PC-9 (cell line): ENCODE measurements at regions not wholly inside any gene's neighbourhood (a gene's known extent, or its start where the extent isn't known, plus 50 kb on each side); places are given as distances from the start of the nearest gene placed in this dataset.

ENCODE experiments used
- BruUV-seq: library from RNA; stranded (reverse); fragments of 400-500 nt; replicated peaks from 2 replicates; lab custom pipeline; 2021; lab: Mats Ljungman, UMichigan
- CTCF ChIA-PET: fragments of 300-600 bp; sonication (Branson Sonifier 250); formaldehyde crosslinking; loops from one replicate; lab custom pipeline; 2022; ENCODE audit warnings: antibody characterized with exemption; lab: Charles Lee
- POLR2A ChIA-PET: fragments of 300-600 bp; sonication (Branson Sonifier 250); formaldehyde crosslinking; loops from one replicate; lab custom pipeline; 2022; ENCODE audit warnings: antibody characterized with exemption; ENCODE audit not compliant: unreplicated experiment; lab: Charles Lee
- DNase-seq, 2 experiments: peaks; one replicate each; pipeline versions ENCODE4 v3.0.0 to v3.0.0-alpha.2; 2015 to 2022; ENCODE audit warnings: mixed read lengths in 1 of 2
- H2AFZ ChIP-seq: fragments of 200-600 bp; sonication (generic); 2 replicates; pipeline ENCODE4 v1.8.1; 2017; ENCODE audit warnings: antibody characterized with exemption
- H3F3A ChIP-seq: fragments of 200-600 bp; sonication (generic); 2 replicates; pipeline ENCODE4 v1.8.1; 2017; ENCODE audit warnings: antibody characterized with exemption, mild to moderate bottlenecking, low read depth; ENCODE audit not compliant: insufficient read depth
- H3K27ac ChIP-seq: fragments of 200-600 bp; sonication (generic); 2 replicates; pipeline ENCODE4 v1.6.1; 2016; ENCODE audit warnings: mixed run types
- H3K27me3 ChIP-seq: fragments of 200-600 bp; sonication (generic); 2 replicates; pipeline ENCODE4 v1.6.1; 2016; ENCODE audit warnings: low read depth, mixed run types; ENCODE audit not compliant: insufficient read depth
- H3K36me3 ChIP-seq: fragments of 200-600 bp; sonication (generic); 2 replicates; pipeline ENCODE4 v1.6.1; 2016; ENCODE audit warnings: low read depth, mixed run types
- H3K4me1 ChIP-seq: fragments of 200-600 bp; sonication (generic); replicated peaks from 2 replicates; pipeline ENCODE4 v1.6.1; 2016; ENCODE audit warnings: mixed run types; ENCODE audit not compliant: insufficient read depth
- H3K4me2 ChIP-seq: fragments of 200-600 bp; sonication (generic); 2 replicates; pipeline ENCODE4 v1.6.1; 2017; ENCODE audit warnings: mixed run types
- H3K4me3 ChIP-seq: fragments of 200-600 bp; sonication (generic); 2 replicates; pipeline ENCODE4 v1.6.1; 2016; ENCODE audit warnings: mixed run types
- H3K79me2 ChIP-seq: fragments of 200-600 bp; sonication (generic); 2 replicates; pipeline ENCODE4 v1.6.1; 2017; ENCODE audit warnings: low read depth, mixed run types
- H3K9me2 ChIP-seq: fragments of 200-600 bp; sonication (generic); 2 replicates; pipeline ENCODE4 v1.8.1; 2017; ENCODE audit warnings: mild to moderate bottlenecking; ENCODE audit not compliant: insufficient read depth
- H3K9me3 ChIP-seq: fragments of 200-600 bp; sonication (generic); 2 replicates; pipeline ENCODE4 v1.8.1; 2016; ENCODE audit warnings: low read depth; ENCODE audit not compliant: insufficient read depth
- H4K20me1 ChIP-seq: fragments of 200-600 bp; sonication (generic); 2 replicates; pipeline ENCODE4 v1.8.1; 2017; ENCODE audit not compliant: insufficient read depth
- CTCF ChIP-seq: fragments of 200-600 bp; sonication (generic); conservative IDR thresholded peaks from 2 replicates; pipeline ENCODE4 v1.6.1; 2017; ENCODE audit warnings: mixed run types, antibody characterized with exemption, mild to moderate bottlenecking, moderate library complexity
- EZH2 ChIP-seq: fragments of 200-600 bp; sonication (generic); IDR thresholded peaks from 2 replicates; pipeline ENCODE4 v1.8.0; 2017; ENCODE audit warnings: antibody characterized with exemption, low read depth
- intact Hi-C: fragments of 100-400 bp; cut with micrococcal nuclease; formaldehyde crosslinking; loops from one replicate; pipeline ENCODE4 v1.10.0; 2022; ENCODE audit not compliant: unreplicated experiment

GRCh38 chr7:21089653-21090052, 303.0 kb upstream of the SP8 start:
- no peaks in the 10 kb centered on the region for H3K27me3 ChIP-seq
- DNase-seq, result no peak
- H2AFZ ChIP-seq, result no peak overlapping the region
- no peaks in the 10 kb centered on the region for H4K20me1 ChIP-seq
- no peaks in the 10 kb centered on the region for H3K36me3 ChIP-seq
- H3K4me3 ChIP-seq, result no peak overlapping the region
- no peaks in the 10 kb centered on the region for H3K79me2 ChIP-seq
- no peak overlapping the region for H3K4me2 ChIP-seq
- intact Hi-C loops, result no loop called here
- TF ChIP-seq EZH2 (no peak), CTCF (no peak)
- peaks cover 22% of the 10 kb centered on the region for H3K4me1 ChIP-seq
- H3K9me3 ChIP-seq, result peaks cover 15% of the 10 kb centered on the region; the same call in 1 of the 2 replicates
- CTCF ChIA-PET, result no interaction called here
- peaks cover 13% of the 10 kb centered on the region for H3F3A ChIP-seq
- POLR2A ChIA-PET, result no interaction called here
- BruUV-seq, result no TSS peak
- H3K27ac ChIP-seq, result no peak overlapping the region
- H3K9me2 ChIP-seq, result no peaks in the 10 kb centered on the region

GRCh38 chr7:21092766-21093702, 306.3 kb upstream of the SP8 start:
- BruUV-seq, result no TSS peak
- no peaks in the 10 kb centered on the region for H3K36me3 ChIP-seq
- no peak overlapping the region for H3K4me3 ChIP-seq
- ChIA-PET POLR2A (no interaction called here), CTCF (no interaction called here)
- H3K9me2 ChIP-seq, result 0 out of 2 replicates have a peak, but pooled peaks cover 3% of the 10 kb centered on the region
- H3K27me3 ChIP-seq, result no peaks in the 10 kb centered on the region
- no peak for DNase-seq
- no peaks in the 10 kb centered on the region for H3K4me1 ChIP-seq
- H2AFZ ChIP-seq, result no peak overlapping the region
- H3K27ac ChIP-seq, result no peak overlapping the region
- no peak overlapping the region for H3K4me2 ChIP-seq
- no peaks in the 10 kb centered on the region for H4K20me1 ChIP-seq
- H3K79me2 ChIP-seq, result no peaks in the 10 kb centered on the region
- peaks cover 7% of the 10 kb centered on the region; the same call in 1 of the 2 replicates for H3K9me3 ChIP-seq
- no peaks in the 10 kb centered on the region for H3F3A ChIP-seq
- intact Hi-C loops, result no loop called here
- TF ChIP-seq CTCF (no peak), EZH2 (no peak)

GRCh38 chr7:21094589-21094988, 307.9 kb upstream of the SP8 start:
- H3K4me3 ChIP-seq, result no peak overlapping the region
- CTCF ChIA-PET, result no interaction called here
- no TSS peak for BruUV-seq
- no peaks in the 10 kb centered on the region for H3F3A ChIP-seq
- H2AFZ ChIP-seq, result no peak overlapping the region
- no peak for TF ChIP-seq EZH2
- TF ChIP-seq CTCF, result no peak
- intact Hi-C loops, result no loop called here
- no peaks in the 10 kb centered on the region for H3K36me3 ChIP-seq
- no peak overlapping the region for H3K4me2 ChIP-seq
- H3K9me3 ChIP-seq, result no peaks in the 10 kb centered on the region
- H3K9me2 ChIP-seq, result peaks cover 7% of the 10 kb centered on the region; the same call in 1 of the 2 replicates
- no peaks in the 10 kb centered on the region for H3K27me3 ChIP-seq
- no peaks in the 10 kb centered on the region for H4K20me1 ChIP-seq
- H3K79me2 ChIP-seq, result no peaks in the 10 kb centered on the region
- no peak for DNase-seq
- POLR2A ChIA-PET, result no interaction called here
- H3K4me1 ChIP-seq, result peaks cover 3% of the 10 kb centered on the region
- H3K27ac ChIP-seq, result no peak overlapping the region
